ENCODE measurements at regions not wholly inside any gene's neighbourhood (a gene's known extent, or its start where the extent isn't known, plus 50 kb on each side); places are given as distances from the start of the nearest gene placed in this dataset.

- Histone ChIP-seq H3K79me2 (ENCODE audit: control insufficient read depth, insufficient read depth, low read length, poor library complexity) (no peaks in the 10 kb centered on the region), H3K18ac (ENCODE audit: low read length) (no peak overlapping the region), H3K4me1 (ENCODE audit: control insufficient read depth in 1 of 2, insufficient read depth in 2 of 2, low read length in 2 of 2) (no peaks in the 10 kb centered on the region), H3K9ac (ENCODE audit: low read length) (no peak overlapping the region), H3K14ac (ENCODE audit: low read length) (no peak overlapping the region), H3K27me3 (ENCODE audit: insufficient read depth, low read length) (no peaks in the 10 kb centered on the region), H3K9me3 (ENCODE audit: insufficient read depth, low read depth, low read length) (no peaks in the 10 kb centered on the region), H3K4me2 (ENCODE audit: low read length) (no peak overlapping the region), H4K91ac (ENCODE audit: low read depth, low read length) (no peak overlapping the region), H3K4ac (ENCODE audit: low read depth, low read length) (no peak overlapping the region), H2BK12ac (ENCODE audit: low read length) (no peak overlapping the region), H2AFZ (ENCODE audit: insufficient read depth, low read length, poor library complexity) (no peak overlapping the region), H3K4me3 (ENCODE audit: low read depth, low read length) (no peak overlapping the region), H3K23ac (ENCODE audit: low read length) (no peak overlapping the region), H2BK5ac (ENCODE audit: low read depth, low read length, poor library complexity) (no peak overlapping the region), H2BK120ac (ENCODE audit: insufficient read depth, low read length, poor library complexity) (no peak overlapping the region), H3K36me3 (ENCODE audit: control insufficient read depth in 1 of 2, insufficient read depth in 2 of 2, low read length in 2 of 2) (no peaks in the 10 kb centered on the region), H4K12ac (ENCODE audit: low read depth, low read length) (no peak overlapping the region), H3K79me1 (ENCODE audit: low read length) (no peaks in the 10 kb centered on the region), H3K27ac (ENCODE audit: low read depth, low read length) (no peak overlapping the region), H2AK5ac (ENCODE audit: low read length) (no peak overlapping the region), H4K8ac (ENCODE audit: low read depth, low read length) (no peak overlapping the region)
- no peak for DNase-seq
- WGBS (ENCODE audit: extremely low coverage, insufficient coverage, insufficient read length), result no CpG with 5 or more reads among the region's 4 CpGs
Measured at GRCh38 chr13:64130600-64130999, 2715.0 kb upstream of the PCDH20 start.

GRCh38 chr13:64130171-64130570 lies 2714.5 kb upstream of the PCDH20 start:
- no peak overlapping the region for H3K27ac ChIP-seq (ENCODE audit: low read depth, low read length)
- H3K4me2 ChIP-seq (ENCODE audit: low read length), result no peak overlapping the region
- no peaks in the 10 kb centered on the region for H3K27me3 ChIP-seq (ENCODE audit: insufficient read depth, low read length)
- H3K9ac ChIP-seq (ENCODE audit: low read length), result no peak overlapping the region
- H3K23ac ChIP-seq (ENCODE audit: low read length), result no peak overlapping the region
- no peak overlapping the region for H2BK5ac ChIP-seq (ENCODE audit: low read depth, low read length, poor library complexity)
- H3K4ac ChIP-seq (ENCODE audit: low read depth, low read length), result no peak overlapping the region
- no peak overlapping the region for H2BK120ac ChIP-seq (ENCODE audit: insufficient read depth, low read length, poor library complexity)
- no peaks in the 10 kb centered on the region for H3K36me3 ChIP-seq (ENCODE audit: control insufficient read depth in 1 of 2, insufficient read depth in 2 of 2, low read length in 2 of 2)
- no peaks in the 10 kb centered on the region for H3K9me3 ChIP-seq (ENCODE audit: insufficient read depth, low read depth, low read length)
- no peak overlapping the region for H3K4me3 ChIP-seq (ENCODE audit: low read depth, low read length)
- no peak overlapping the region for H3K18ac ChIP-seq (ENCODE audit: low read length)
- no peak overlapping the region for H2AK5ac ChIP-seq (ENCODE audit: low read length)
- no peak overlapping the region for H4K91ac ChIP-seq (ENCODE audit: low read depth, low read length)
- no peaks in the 10 kb centered on the region for H3K79me1 ChIP-seq (ENCODE audit: low read length)
- no peak overlapping the region for H2AFZ ChIP-seq (ENCODE audit: insufficient read depth, low read length, poor library complexity)
- no peak overlapping the region for H2BK12ac ChIP-seq (ENCODE audit: low read length)
- no peak overlapping the region for H4K12ac ChIP-seq (ENCODE audit: low read depth, low read length)
- H3K14ac ChIP-seq (ENCODE audit: low read length), result no peak overlapping the region
- H4K8ac ChIP-seq (ENCODE audit: low read depth, low read length), result no peak overlapping the region
- no CpG with 5 or more reads among the region's 3 CpGs for WGBS (ENCODE audit: extremely low coverage, insufficient coverage, insufficient read length)
- H3K79me2 ChIP-seq (ENCODE audit: control insufficient read depth, insufficient read depth, low read length, poor library complexity), result no peaks in the 10 kb centered on the region
- H3K4me1 ChIP-seq (ENCODE audit: control insufficient read depth in 1 of 2, insufficient read depth in 2 of 2, low read length in 2 of 2), result no peaks in the 10 kb centered on the region
- DNase-seq, result no peak

- Histone ChIP-seq H2BK12ac (ENCODE audit: low read length) (no peak overlapping the region), H4K12ac (ENCODE audit: low read depth, low read length) (no peak overlapping the region), H3K4me3 (ENCODE audit: low read depth, low read length) (no peak overlapping the region), H2AFZ (ENCODE audit: insufficient read depth, low read length, poor library complexity) (no peak overlapping the region), H3K4ac (ENCODE audit: low read depth, low read length) (no peak overlapping the region), H3K27me3 (ENCODE audit: insufficient read depth, low read length) (no peaks in the 10 kb centered on the region), H3K79me2 (ENCODE audit: control insufficient read depth, insufficient read depth, low read length, poor library complexity) (no peaks in the 10 kb centered on the region), H4K8ac (ENCODE audit: low read depth, low read length) (no peak overlapping the region), H3K14ac (ENCODE audit: low read length) (no peak overlapping the region), H2BK5ac (ENCODE audit: low read depth, low read length, poor library complexity) (no peak overlapping the region), H2BK120ac (ENCODE audit: insufficient read depth, low read length, poor library complexity) (no peak overlapping the region), H3K9me3 (ENCODE audit: insufficient read depth, low read depth, low read length) (no peaks in the 10 kb centered on the region), H3K18ac (ENCODE audit: low read length) (no peak overlapping the region), H3K27ac (ENCODE audit: low read depth, low read length) (no peak overlapping the region), H2AK5ac (ENCODE audit: low read length) (no peak overlapping the region), H3K9ac (ENCODE audit: low read length) (no peak overlapping the region), H4K91ac (ENCODE audit: low read depth, low read length) (no peak overlapping the region), H3K79me1 (ENCODE audit: low read length) (no peaks in the 10 kb centered on the region), H3K4me2 (ENCODE audit: low read length) (no peak overlapping the region), H3K4me1 (ENCODE audit: control insufficient read depth in 1 of 2, insufficient read depth in 2 of 2, low read length in 2 of 2) (no peaks in the 10 kb centered on the region), H3K23ac (ENCODE audit: low read length) (no peak overlapping the region), H3K36me3 (ENCODE audit: control insufficient read depth in 1 of 2, insufficient read depth in 2 of 2, low read length in 2 of 2) (no peaks in the 10 kb centered on the region)
- no peak for DNase-seq
Measured at GRCh38 chr13:64127856-64128255, 2712.2 kb upstream of the PCDH20 start.

GRCh38 chr13:64127192-64127591 lies 2711.5 kb upstream of the PCDH20 start:
- Histone ChIP-seq H2BK120ac (ENCODE audit: insufficient read depth, low read length, poor library complexity) (no peak overlapping the region), H4K91ac (ENCODE audit: low read depth, low read length) (no peak overlapping the region), H2BK5ac (ENCODE audit: low read depth, low read length, poor library complexity) (no peak overlapping the region), H3K4ac (ENCODE audit: low read depth, low read length) (no peak overlapping the region), H3K9me3 (ENCODE audit: insufficient read depth, low read depth, low read length) (no peaks in the 10 kb centered on the region), H3K27ac (ENCODE audit: low read depth, low read length) (no peak overlapping the region), H3K23ac (ENCODE audit: low read length) (no peak overlapping the region), H3K9ac (ENCODE audit: low read length) (no peak overlapping the region), H3K4me3 (ENCODE audit: low read depth, low read length) (no peak overlapping the region), H3K18ac (ENCODE audit: low read length) (no peak overlapping the region), H3K14ac (ENCODE audit: low read length) (no peak overlapping the region), H3K27me3 (ENCODE audit: insufficient read depth, low read length) (no peaks in the 10 kb centered on the region), H2AK5ac (ENCODE audit: low read length) (no peak overlapping the region), H4K8ac (ENCODE audit: low read depth, low read length) (no peak overlapping the region), H2AFZ (ENCODE audit: insufficient read depth, low read length, poor library complexity) (no peak overlapping the region), H3K79me2 (ENCODE audit: control insufficient read depth, insufficient read depth, low read length, poor library complexity) (no peaks in the 10 kb centered on the region), H3K4me2 (ENCODE audit: low read length) (no peak overlapping the region), H3K79me1 (ENCODE audit: low read length) (no peaks in the 10 kb centered on the region), H3K36me3 (ENCODE audit: control insufficient read depth in 1 of 2, insufficient read depth in 2 of 2, low read length in 2 of 2) (no peaks in the 10 kb centered on the region), H4K12ac (ENCODE audit: low read depth, low read length) (no peak overlapping the region), H3K4me1 (ENCODE audit: control insufficient read depth in 1 of 2, insufficient read depth in 2 of 2, low read length in 2 of 2) (no peaks in the 10 kb centered on the region), H2BK12ac (ENCODE audit: low read length) (no peak overlapping the region)
- no CpG with 5 or more reads among the region's 2 CpGs for WGBS (ENCODE audit: extremely low coverage, insufficient coverage, insufficient read length)
- no peak for DNase-seq
